ENCODE measurements at regions not wholly inside any gene's neighbourhood (a gene's known extent, or its start where the extent isn't known, plus 50 kb on each side); places are given as distances from the start of the nearest gene placed in this dataset.

GRCh38 chr6:139457476-139457875 is 83.0 kb upstream of the CITED2 start:
- TF ChIP-seq CXXC5 (CRISPR knock-in tag; IDR thresholded peaks at IDR 0.05) (no peak), DMBX1 (CRISPR knock-in tag; IDR thresholded peaks at IDR 0.05; ENCODE audit: borderline replicate concordance) (no peak), ZNF764 (CRISPR knock-in tag; IDR thresholded peaks at IDR 0.05; ENCODE audit: low read depth) (no peak), MEIS2 (IDR thresholded peaks at IDR 0.05; ENCODE audit: partially characterized antibody) (no peak), RAD21 (CRISPR knock-in tag; conservative IDR thresholded peaks at IDR 0.05 in 1 of 2, IDR thresholded peaks at IDR 0.05 in 1 of 2) (no peak)
- H3K79me2 ChIP-seq (ENCODE audit: control insufficient read depth, insufficient read depth, low read length), result no peaks in the 10 kb centered on the region
- ChIA-PET CTCF (ENCODE audit: low intra/inter-chr PET ratio) (no interaction called here), POLR2A (interaction anchor here (1.3 kb wide), 1 partner anchor 10 kb away, joined by 3 read pairs; no protein-coding TSS in a partner anchor)
- H3K27me3 ChIP-seq (ENCODE audit: control insufficient read depth in 2 of 2, insufficient read depth in 2 of 2, low read length in 2 of 2), result no peaks in the 10 kb centered on the region
- WGBS (ENCODE audit: insufficient coverage, low coverage, missing lambda C conversion rate), result 67% methylated on average over 7 of the region's 7 CpGs
- no peaks in the 10 kb centered on the region for H3K9me3 ChIP-seq (replicated peaks; ENCODE audit: control insufficient read depth, insufficient read depth, low read depth, low read length)
- intact Hi-C loops (cut with micrococcal nuclease), result no loop called here
- no peaks in the 10 kb centered on the region; a peak in 1 of 5 replicates for H3K4me1 ChIP-seq (replicated peaks in 1 of 2; ENCODE audit: control insufficient read depth in 2 of 2, insufficient read depth in 2 of 2, low read length in 2 of 2)
- no peak overlapping the region for H3K27ac ChIP-seq (ENCODE audit: extremely low read depth, low read depth, low read length)
- H3K36me3 ChIP-seq (ENCODE audit: control insufficient read depth, insufficient read depth, low read length), result no peaks in the 10 kb centered on the region
- no peak overlapping the region for H3K4me3 ChIP-seq
- no peaks in the 10 kb centered on the region for H3K9me1 ChIP-seq (ENCODE audit: control insufficient read depth, insufficient read depth, low read length)
- no peak overlapping the region for H3K4me2 ChIP-seq (ENCODE audit: insufficient read depth, low read length)
- no peak for DNase-seq (ENCODE audit: extremely low read depth in 1 of 4, low spot score in 3 of 4)
- H3K9ac ChIP-seq (ENCODE audit: insufficient read depth in 1 of 2, low read depth in 2 of 2, low read length in 2 of 2), result no peak overlapping the region
- BruUV-seq (replicated peaks), result no TSS peak
- ATAC-seq, result no peak
- in situ Hi-C loops (cut with MboI), result no loop called here
- H4K20me1 ChIP-seq (replicated peaks; ENCODE audit: control insufficient read depth, insufficient read depth, low read length), result no peaks in the 10 kb centered on the region
- H2AFZ ChIP-seq (ENCODE audit: low read depth, low read length), result peak overlapping the region; percentile 25; the same call in 1 of the 2 replicates
- no peak for FAIRE-seq

Measured in K562 (cell line).